ENCODE measurements at regions not wholly inside any gene's neighbourhood (a gene's known extent, or its start where the extent isn't known, plus 50 kb on each side); places are given as distances from the start of the nearest gene placed in this dataset.

DNA sequence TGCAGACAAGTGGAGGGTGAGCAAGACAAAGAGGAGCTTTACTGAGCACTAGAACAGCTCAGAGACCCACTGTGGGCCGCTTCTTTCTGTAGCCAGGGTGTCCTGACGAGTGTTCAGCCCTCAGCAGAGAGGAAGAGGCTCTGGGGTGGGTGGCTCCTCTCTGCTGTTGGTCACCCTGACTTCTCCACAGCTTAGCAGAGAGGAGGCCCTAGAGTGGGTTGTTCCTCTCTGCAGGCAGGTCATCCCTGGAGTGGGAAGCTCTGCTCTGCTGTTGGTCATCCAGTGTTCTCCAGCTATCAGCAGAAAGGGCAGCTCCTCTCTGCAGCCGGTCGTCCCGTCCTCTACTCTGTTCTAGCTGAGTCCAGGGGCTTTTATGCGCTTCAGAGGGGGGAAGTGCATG is 286.5 kb downstream of the ICOS start:
- Histone ChIP-seq H3K27ac (ENCODE audit: low read depth, low read length) (no peak overlapping the region), H3K4me3 (ENCODE audit: low read length) (no peak overlapping the region), H3K79me2 (ENCODE audit: control insufficient read depth, low read length) (no peaks in the 10 kb centered on the region), H3K4me2 (ENCODE audit: low read length) (no peak overlapping the region), H3K27me3 (ENCODE audit: control insufficient read depth, low read length) (no peaks in the 10 kb centered on the region), H3F3A (ENCODE audit: control insufficient read depth, insufficient read depth) (no peaks in the 10 kb centered on the region), H3K9me2 (replicated peaks; ENCODE audit: control insufficient read depth, low read length) (no peaks in the 10 kb centered on the region), H3K4me1 (ENCODE audit: control insufficient read depth, low read length) (no peaks in the 10 kb centered on the region), H3K36me3 (ENCODE audit: control insufficient read depth, low read length) (no peaks in the 10 kb centered on the region), H3K9me3 (ENCODE audit: control insufficient read depth, insufficient read depth, low read length) (no peaks in the 10 kb centered on the region), H4K20me1 (ENCODE audit: control insufficient read depth, insufficient read depth, low read depth, low read length) (no peaks in the 10 kb centered on the region)
- no peak for TF ChIP-seq EZH2phosphoT487 (IDR thresholded peaks at IDR 0.05; ENCODE audit: borderline replicate concordance, low read length)
- TF ChIP-seq, protein P1, sequence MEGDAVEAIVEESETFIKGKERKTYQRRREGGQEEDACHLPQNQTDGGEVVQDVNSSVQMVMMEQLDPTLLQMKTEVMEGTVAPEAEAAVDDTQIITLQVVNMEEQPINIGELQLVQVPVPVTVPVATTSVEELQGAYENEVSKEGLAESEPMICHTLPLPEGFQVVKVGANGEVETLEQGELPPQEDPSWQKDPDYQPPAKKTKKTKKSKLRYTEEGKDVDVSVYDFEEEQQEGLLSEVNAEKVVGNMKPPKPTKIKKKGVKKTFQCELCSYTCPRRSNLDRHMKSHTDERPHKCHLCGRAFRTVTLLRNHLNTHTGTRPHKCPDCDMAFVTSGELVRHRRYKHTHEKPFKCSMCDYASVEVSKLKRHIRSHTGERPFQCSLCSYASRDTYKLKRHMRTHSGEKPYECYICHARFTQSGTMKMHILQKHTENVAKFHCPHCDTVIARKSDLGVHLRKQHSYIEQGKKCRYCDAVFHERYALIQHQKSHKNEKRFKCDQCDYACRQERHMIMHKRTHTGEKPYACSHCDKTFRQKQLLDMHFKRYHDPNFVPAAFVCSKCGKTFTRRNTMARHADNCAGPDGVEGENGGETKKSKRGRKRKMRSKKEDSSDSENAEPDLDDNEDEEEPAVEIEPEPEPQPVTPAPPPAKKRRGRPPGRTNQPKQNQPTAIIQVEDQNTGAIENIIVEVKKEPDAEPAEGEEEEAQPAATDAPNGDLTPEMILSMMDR (IDR thresholded peaks at IDR 0.05; ENCODE audit: low read depth, low read length, poor library complexity, severe bottlenecking) = no peak

DNA sequence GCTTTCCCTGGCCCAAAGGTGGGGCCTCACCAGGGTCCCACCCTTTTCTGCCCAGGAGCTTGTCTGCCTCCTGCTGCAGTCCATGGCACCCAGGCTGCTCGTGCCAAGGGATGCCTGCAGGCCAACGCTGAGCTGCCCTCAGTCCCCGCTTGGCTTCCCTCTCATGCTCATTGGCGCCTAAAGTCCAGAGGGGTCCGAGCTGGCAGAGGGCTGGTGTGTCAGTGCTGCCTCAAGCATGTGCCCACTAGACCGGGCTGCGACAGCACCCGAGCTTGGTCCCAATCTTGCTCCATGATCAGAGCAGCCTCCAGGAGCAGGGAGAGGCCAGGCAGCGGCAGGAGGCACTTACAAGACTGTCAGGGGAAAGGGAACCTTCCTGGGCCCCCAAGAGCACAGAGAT is 287.0 kb downstream of the ICOS start:
- Histone ChIP-seq H3K9me3 (ENCODE audit: control insufficient read depth, insufficient read depth, low read length) (no peaks in the 10 kb centered on the region), H3K27ac (ENCODE audit: low read depth, low read length) (no peak overlapping the region), H3K27me3 (ENCODE audit: control insufficient read depth, low read length) (no peaks in the 10 kb centered on the region), H3F3A (ENCODE audit: control insufficient read depth, insufficient read depth) (no peaks in the 10 kb centered on the region), H3K4me2 (ENCODE audit: low read length) (no peak overlapping the region), H3K9me2 (replicated peaks; ENCODE audit: control insufficient read depth, low read length) (no peaks in the 10 kb centered on the region), H3K79me2 (ENCODE audit: control insufficient read depth, low read length) (no peaks in the 10 kb centered on the region), H3K36me3 (ENCODE audit: control insufficient read depth, low read length) (no peaks in the 10 kb centered on the region), H4K20me1 (ENCODE audit: control insufficient read depth, insufficient read depth, low read depth, low read length) (no peaks in the 10 kb centered on the region), H3K4me3 (ENCODE audit: low read length) (no peak overlapping the region), H3K4me1 (ENCODE audit: control insufficient read depth, low read length) (no peaks in the 10 kb centered on the region)
- TF ChIP-seq EZH2phosphoT487 (IDR thresholded peaks at IDR 0.05; ENCODE audit: borderline replicate concordance, low read length) = no peak
- TF ChIP-seq, protein P1 (IDR thresholded peaks at IDR 0.05; ENCODE audit: low read depth, low read length, poor library complexity, severe bottlenecking) = no peak

DNA sequence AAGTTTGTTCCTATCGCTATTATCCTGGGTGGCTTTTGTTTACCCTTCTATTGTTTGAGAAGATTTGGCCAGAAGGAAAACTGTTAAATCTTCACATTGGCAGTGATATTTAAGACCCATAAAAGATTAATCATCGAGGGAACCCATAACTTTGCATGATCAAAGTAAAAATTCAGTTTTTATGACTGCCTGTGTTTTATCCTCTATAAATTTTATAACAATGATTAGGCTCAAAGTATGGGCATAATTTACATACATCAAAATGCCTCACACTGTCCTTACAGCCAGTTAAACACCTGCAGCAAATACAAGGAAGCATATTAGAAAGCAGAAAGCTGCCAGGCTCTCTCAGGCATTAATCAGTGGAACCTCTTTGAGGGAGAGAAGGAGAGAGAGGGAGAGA is 289.1 kb downstream of the ICOS start:
- no peaks in the 10 kb centered on the region for H4K20me1 ChIP-seq (ENCODE audit: control insufficient read depth, insufficient read depth, low read depth, low read length)
- H3K4me1 ChIP-seq (ENCODE audit: control insufficient read depth, low read length) = no peaks in the 10 kb centered on the region
- no peak for TF ChIP-seq EZH2phosphoT487 (IDR thresholded peaks at IDR 0.05; ENCODE audit: borderline replicate concordance, low read length)
- TF ChIP-seq, protein P1 (IDR thresholded peaks at IDR 0.05; ENCODE audit: low read depth, low read length, poor library complexity, severe bottlenecking) = no peak
- H3K27ac ChIP-seq (ENCODE audit: low read depth, low read length) = no peak overlapping the region
- no peaks in the 10 kb centered on the region for H3K79me2 ChIP-seq (ENCODE audit: control insufficient read depth, low read length)
- H3K4me3 ChIP-seq (ENCODE audit: low read length) = no peak overlapping the region
- H3K9me2 ChIP-seq (replicated peaks; ENCODE audit: control insufficient read depth, low read length) = no peaks in the 10 kb centered on the region
- no peaks in the 10 kb centered on the region for H3F3A ChIP-seq (ENCODE audit: control insufficient read depth, insufficient read depth)
- H3K9me3 ChIP-seq (ENCODE audit: control insufficient read depth, insufficient read depth, low read length) = no peaks in the 10 kb centered on the region
- no peak overlapping the region for H3K4me2 ChIP-seq (ENCODE audit: low read length)
- no peaks in the 10 kb centered on the region for H3K27me3 ChIP-seq (ENCODE audit: control insufficient read depth, low read length)
- H3K36me3 ChIP-seq (ENCODE audit: control insufficient read depth, low read length) = no peaks in the 10 kb centered on the region

Measured in DOHH2 (cell line).